ENCODE measurements at regions not wholly inside any gene's neighbourhood (a gene's known extent, or its start where the extent isn't known, plus 50 kb on each side); places are given as distances from the start of the nearest gene placed in this dataset.

GRCh38 chr7:131272086-131272485, 55.6 kb upstream of the MKLN1 start:
- DNase-seq (ENCODE audit: low read depth): no peak

DNA sequence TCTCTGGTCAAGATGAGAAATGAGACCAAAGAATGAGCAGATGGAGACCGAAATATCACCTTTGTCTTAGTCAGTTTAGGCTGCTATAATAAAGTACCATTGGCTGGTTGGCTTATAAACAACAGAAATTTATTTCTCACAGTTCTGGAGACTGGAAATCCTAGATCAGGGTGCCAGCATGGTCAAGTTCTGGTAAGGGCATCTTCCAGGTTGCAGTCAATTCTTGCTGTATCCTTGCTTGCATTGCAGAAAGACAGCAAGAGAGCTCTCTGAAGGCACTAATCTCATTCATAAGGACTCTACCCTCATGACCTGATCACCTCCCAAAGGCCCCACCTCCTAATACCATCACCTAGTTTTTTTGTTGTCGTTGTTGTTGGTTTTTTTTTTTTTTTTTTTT, 52.7 kb upstream of the MKLN1 start:
- DNase-seq (ENCODE audit: low read depth): no peak

- no peak for DNase-seq (ENCODE audit: low read depth)
Observed at GRCh38 chr7:131276190-131276589, 51.5 kb upstream of the MKLN1 start.

GRCh38 chr7:131276748-131277147, 50.9 kb upstream of the MKLN1 start:
- no peak for DNase-seq (ENCODE audit: low read depth)

All from activated T-cell treated with anti-CD3 and anti-CD28 coated beads for 48 hours (primary cell).